HG03159 (cell line): ENCODE measurements at regions not wholly inside any gene's neighbourhood (a gene's known extent, or its start where the extent isn't known, plus 50 kb on each side); places are given as distances from the start of the nearest gene placed in this dataset.
A peak's percentile ranks its signal among the peaks of the same experiment; 100 is the strongest.

Source experiments
- ATAC-seq: cut with Tn5 transposase; IDR thresholded peaks from one replicate; pipeline ENCODE4 v1.9.1; 2021; ENCODE audit warnings: mild to moderate bottlenecking, moderate library complexity; ENCODE audit not compliant: unreplicated experiment

GRCh38 chr2:40507432-40507831 lies 55.5 kb upstream of the SLC8A1 start:
- ATAC-seq: peak; percentile 95

DNA sequence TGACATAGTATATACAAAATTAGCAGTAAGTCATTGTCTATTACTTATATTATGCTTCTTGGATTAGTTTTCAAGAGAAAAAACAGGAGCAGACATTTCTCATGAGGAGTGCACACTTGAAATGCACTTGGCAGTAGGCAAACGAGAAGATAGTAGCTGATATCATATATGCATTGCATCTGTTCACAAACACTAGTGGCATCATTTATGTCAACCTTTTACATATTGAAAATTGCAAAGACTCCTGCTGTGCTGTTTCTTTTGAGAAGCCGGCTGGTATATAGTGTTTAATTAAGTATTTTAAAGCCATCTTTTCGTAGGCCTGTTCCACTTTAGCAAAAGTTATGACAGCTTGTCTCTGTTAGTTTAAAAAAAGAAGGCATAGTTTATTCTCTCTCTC lies 58.4 kb upstream of the SLC8A1 start:
- no peak for ATAC-seq

DNA sequence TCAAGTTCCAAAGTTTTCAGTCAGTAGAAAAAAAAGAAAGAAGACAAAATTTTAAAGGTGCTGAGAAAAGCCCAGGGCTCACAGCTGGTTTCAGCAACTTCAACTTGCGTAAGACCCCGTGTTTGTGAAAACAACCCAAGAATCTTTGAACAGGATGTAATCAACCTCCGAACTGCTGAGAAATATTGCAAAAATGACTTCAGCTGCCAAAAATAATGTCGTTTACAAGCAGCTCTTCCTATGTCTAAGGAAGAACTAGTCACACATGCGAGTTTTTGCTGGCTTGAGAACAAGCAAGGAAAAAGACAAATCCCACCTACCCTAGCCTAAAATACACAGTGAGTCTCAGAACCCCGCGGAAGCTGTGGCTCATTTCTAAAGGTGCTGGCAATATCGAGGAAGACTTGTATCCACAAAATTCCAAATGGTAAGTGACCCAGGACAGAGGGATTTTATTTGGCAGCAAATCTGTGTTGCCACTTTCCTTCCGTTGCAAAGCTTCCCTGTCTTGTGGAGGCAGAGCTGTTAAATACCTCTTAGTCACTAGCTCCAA lies 59.8 kb upstream of the SLC8A1 start:
- no peak for ATAC-seq

- no peak for ATAC-seq
These were observed 60.4 kb upstream of the SLC8A1 start for GRCh38 chr2:40512256-40512655.

DNA sequence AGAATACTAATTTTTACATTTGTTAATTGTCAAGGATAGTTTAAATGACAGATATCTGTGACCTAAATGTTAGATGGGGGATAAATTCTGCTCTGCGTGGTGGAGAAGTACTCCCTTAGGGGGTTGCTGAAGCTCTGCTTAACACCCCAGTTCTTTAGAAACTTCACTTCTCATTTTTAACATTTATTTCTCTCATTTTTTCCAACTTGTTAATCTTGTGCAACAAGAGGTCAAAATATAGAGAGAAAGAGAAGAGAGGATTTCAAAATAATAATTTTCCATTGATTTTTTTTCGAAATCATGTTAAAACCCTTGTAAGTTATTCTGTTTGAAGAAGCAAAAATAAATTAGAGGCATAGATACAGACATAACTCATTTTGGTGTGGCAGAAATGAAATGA lies 61.3 kb upstream of the SLC8A1 start:
- ATAC-seq: no peak

DNA sequence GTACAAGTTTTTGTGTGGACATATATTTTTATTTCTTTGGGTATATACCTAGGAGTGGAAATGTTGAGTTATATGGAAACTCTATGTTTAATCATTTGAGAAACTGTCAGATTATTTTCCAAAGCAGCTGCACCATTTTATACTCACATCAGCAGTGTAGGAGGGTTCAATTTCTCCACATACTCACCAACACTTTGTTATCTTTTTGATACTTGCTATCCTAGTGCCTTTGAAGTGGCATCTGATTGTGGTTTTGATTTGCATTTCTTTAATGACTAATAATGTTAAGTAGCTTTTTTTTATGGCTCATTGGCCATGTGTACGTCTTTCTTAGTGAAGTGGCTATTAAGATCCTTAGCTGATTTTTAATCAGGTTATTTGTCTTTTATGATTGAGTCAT lies 64.7 kb upstream of the SLC8A1 start:
- ATAC-seq: no peak

GRCh38 chr2:40528564-40528963 lies 76.7 kb upstream of the SLC8A1 start:
- no peak for ATAC-seq

- no peak for ATAC-seq
These were observed 79.5 kb upstream of the SLC8A1 start for GRCh38 chr2:40531359-40531758.

DNA sequence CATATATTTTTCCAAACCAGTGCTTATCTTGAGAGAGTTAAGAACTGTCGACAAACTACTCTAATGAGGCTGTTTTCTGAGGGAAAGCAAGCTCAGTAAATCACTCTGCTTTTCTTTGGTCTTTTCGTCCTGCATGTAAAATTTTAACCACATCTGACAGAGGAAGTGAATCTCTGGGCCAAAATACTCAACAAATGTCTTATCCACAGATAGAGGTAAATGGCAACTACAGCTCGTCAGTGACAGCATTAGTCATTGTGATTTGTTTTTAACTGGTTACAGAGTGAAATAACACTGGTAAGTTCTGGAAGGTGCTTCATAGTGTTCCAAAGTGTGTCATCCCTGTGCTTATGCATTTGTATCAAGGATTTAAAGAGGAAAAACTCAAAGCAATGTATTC lies 82.6 kb upstream of the SLC8A1 start:
- ATAC-seq: no peak

- no peak for ATAC-seq
These were observed 84.1 kb upstream of the SLC8A1 start for GRCh38 chr2:40535972-40536371.

DNA sequence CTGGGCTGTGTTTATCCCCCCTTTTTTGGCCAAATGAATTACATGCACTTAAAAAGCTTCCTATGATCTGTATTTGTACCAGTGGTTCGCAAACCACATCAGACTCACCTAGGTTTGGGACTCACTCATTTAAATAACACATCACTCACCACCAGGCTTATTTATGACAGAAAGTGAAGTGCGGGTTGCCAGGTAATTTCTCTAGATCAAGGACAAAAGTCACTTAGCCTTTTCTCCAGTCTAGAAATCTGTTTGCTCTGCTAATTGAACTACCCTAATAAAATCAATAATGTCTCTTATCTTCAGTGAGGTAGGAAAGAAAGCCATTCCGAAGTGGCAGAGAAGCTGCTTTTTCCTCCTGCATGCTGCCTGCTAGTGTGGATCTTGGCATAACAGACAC lies 88.1 kb upstream of the SLC8A1 start:
- no peak for ATAC-seq

GRCh38 chr2:40543381-40543780 lies 91.5 kb upstream of the SLC8A1 start:
- no peak for ATAC-seq

- ATAC-seq: no peak
These were observed 92.2 kb upstream of the SLC8A1 start for GRCh38 chr2:40544072-40544471.

- ATAC-seq: no peak
These were observed 93.8 kb upstream of the SLC8A1 start for GRCh38 chr2:40545645-40546044.

DNA sequence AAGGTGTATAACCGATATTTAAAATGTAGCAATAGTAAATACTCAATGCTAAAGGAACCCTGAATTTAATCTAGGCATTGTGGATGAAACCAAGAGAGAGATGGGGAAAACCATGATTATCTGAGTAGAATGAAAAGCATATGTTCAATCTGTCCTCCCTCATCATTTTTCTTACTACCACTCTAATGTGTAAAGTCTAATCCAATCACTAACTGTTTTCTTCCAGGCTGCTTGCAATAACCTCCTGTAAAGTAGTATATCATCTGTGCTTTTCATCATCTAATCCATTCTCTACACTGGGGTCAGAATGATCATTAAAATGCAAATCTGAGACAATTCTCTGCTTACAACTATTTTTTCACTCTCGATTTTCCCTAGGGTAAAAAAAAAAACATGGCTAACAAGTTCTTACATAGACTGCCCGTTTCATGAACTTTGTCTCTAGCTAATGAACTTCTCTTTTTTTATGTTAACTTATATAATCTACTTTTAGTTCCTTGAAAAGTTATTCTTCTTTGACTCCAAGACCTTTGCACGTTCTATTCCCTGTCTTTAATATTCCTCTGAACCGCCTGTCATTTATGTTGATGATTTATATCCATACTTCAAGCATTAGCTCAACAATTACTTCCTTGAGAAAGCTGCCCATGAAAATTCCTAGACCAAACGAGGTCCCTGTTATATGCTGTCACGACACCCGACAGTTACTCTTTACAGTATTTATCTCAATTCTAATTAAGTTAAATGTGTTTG lies 94.7 kb upstream of the SLC8A1 start:
- ATAC-seq: no peak

DNA sequence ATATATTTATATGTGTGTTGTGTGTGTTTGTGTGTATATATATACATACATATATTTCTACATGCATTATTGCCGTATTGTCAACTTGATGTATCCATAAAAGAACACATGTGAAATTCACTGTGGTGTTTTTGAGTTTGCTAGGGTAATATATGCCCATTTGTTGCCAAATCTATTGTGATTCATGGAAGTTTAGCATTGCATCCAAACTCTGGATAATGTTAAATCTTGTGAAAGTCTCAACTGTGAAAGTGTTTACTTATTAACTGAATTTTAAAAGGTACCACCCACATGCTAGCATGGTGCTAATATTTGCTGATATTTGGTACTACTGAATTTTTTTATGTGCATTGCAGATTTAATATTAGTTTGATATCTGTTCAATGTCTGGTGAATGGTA lies 96.6 kb upstream of the SLC8A1 start:
- ATAC-seq: no peak

DNA sequence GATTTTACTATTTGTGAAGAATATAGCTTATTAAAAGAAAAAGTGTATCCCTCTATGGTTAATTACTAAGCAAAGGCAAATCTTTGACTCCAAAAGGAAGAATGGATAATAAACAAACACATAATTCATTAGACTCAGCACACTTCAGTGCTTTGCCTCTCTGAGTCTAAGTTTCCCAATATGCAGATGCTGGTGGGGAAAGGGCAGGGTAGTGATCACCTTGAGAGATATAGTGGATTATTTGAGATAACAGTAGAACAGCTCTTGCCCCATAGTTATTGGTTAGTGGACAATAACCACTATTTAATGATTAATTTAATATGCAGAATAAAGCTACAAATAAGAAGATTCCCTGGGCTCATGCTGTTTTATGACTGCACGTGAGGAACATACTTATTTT lies 98.2 kb upstream of the SLC8A1 start:
- ATAC-seq: no peak

DNA sequence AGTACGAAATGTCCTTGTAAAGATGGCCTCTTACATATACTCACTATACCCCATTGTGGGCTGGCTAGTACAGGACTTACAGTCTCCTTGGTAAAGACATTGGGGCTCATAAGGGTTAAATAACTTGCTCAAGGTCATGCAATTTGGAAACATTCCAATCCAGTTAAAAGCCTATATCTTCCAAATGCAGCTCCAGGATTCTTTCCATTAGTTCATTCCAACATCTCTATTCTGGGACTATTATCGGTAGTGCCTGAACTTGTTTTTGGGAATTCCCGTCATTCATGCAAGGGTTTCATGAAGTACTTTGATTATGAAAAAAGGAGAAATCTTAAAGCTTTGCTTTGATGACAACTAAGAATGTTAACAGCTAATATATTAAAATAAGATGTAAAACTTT lies 99.2 kb upstream of the SLC8A1 start:
- ATAC-seq: no peak

DNA sequence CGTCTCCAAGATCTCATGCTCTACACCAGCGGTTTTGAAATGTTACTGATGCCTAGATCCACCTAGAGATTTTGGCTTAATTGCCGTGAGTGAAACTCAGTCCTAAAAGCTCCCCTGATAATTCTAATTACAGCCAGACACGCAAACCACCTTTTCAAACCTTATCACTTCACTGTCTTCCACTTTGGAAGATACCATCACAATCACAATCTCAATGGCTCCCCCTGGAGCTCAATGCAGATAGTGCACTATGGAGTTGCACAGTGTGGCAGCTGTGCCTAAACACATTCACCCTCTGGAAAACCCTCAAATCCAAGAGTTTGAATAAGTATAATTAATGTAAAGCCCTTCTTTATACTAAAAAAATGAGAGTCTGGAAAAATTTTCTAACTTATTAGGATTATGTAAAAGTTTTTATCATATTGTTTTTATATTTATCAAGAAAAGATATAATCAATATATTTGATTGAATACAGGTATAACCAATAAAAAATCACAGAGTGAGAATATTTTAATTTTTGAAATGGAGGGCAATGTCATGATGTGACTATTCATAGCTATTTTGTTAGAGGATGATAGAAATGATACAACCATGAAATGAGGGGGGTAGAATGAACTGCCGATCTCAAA lies 102.9 kb upstream of the SLC8A1 start:
- peak; percentile 97 for ATAC-seq

GRCh38 chr2:40556293-40556692 lies 104.4 kb upstream of the SLC8A1 start:
- no peak for ATAC-seq

DNA sequence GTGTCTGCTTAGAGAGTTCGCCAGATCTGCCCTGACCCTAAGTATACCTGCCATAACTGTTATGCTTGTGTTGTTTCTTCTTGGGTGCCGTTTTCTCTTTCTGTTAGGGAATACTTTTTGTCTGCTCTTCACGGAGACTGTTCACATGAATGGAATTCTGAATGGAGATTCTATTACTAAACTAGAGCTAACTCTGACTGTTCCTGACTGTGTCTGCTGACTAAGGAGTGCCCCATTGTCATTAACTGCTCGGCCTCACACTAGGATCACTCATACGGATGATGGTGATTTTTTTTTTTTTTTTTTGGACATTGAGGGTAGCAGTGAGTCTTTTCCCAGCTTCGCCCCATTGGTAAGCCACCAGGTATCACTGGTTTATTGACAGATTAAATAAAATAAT lies 104.8 kb upstream of the SLC8A1 start:
- ATAC-seq: no peak

- no peak for ATAC-seq
These were observed 106.9 kb upstream of the SLC8A1 start for GRCh38 chr2:40558761-40559160.

DNA sequence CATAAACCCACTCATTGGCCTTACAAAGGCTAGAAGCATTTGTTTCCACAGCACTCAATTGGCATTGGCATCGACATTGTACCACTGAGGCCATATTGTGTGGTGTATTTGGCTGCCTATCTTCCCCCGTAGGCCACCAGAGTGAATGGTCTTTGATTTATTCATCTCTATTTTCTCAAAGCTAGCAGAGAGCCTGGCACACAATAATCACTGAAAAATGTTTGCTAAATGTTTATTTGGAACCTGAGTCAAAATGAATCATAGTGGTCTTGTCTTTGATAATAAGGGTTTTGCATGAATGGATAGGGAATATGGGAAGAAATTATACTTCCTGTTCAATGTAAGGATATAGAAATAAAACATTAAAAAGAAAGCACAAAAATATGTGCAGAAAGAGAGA lies 107.3 kb upstream of the SLC8A1 start:
- ATAC-seq: no peak
